HCT116 (cell line): ENCODE measurements at regions not wholly inside any gene's neighbourhood (a gene's known extent, or its start where the extent isn't known, plus 50 kb on each side); places are given as distances from the start of the nearest gene placed in this dataset.

ENCODE experiments used
- ATAC-seq: fragments of 200-7000 bp; cut with Tn5 transposase; 2 replicates; pipeline ENCODE4 v1.9.1; 2020; ENCODE audit warnings: mild to moderate bottlenecking, moderate library complexity
- BruUV-seq: library from RNA; stranded (reverse); fragments of 400-500 nt; replicated peaks from 2 replicates; lab custom pipeline; 2021; lab: Mats Ljungman, UMichigan
- CTCF ChIA-PET: fragments of 300-600 bp; sonication (Branson Sonifier 250); formaldehyde crosslinking; loops from one replicate; lab custom pipeline; 2021; ENCODE audit warnings: antibody characterized with exemption; lab: Charles Lee
- POLR2A ChIA-PET: fragments of 300-600, 350-600 bp; sonication (Branson Sonifier 250); formaldehyde crosslinking; loops from one replicate; lab custom pipeline; 2021; ENCODE audit warnings: antibody characterized with exemption; lab: Charles Lee
- RAD21 ChIA-PET, 2 experiments: fragments of 300-600 bp; sonication (Branson Sonifier 250); formaldehyde crosslinking; loops; one replicate each; lab custom pipeline; 2023; ENCODE audit warnings: low total read pairs in 2 of 2; ENCODE audit not compliant: uncharacterized antibody in 2 of 2, unreplicated experiment in 2 of 2, low non-redundant PET in 1 of 2; lab: Charles Lee
- DNase-seq: peaks from one replicate; pipeline ENCODE4 v3.0.0-alpha.2; 2010; ENCODE audit warnings: low read depth, low spot score
- H2AFZ ChIP-seq: fragments of 200-600 bp; shearing (Covaris generic), sonication (generic); 2 replicates; pipeline ENCODE4 v1.6.1; 2017; ENCODE audit warnings: low read depth, mixed run types, mixed read lengths, antibody characterized with exemption, low read length; ENCODE audit not compliant: poor library complexity, severe bottlenecking
- H3K27ac ChIP-seq: 2 replicates; pipeline ENCODE4 v1.5.1; 2012; ENCODE audit warnings: low read depth, low read length
- H3K27me3 ChIP-seq: fragments of 200-600 bp; sonication (generic); 2 replicates; pipeline ENCODE4 v1.6.1; 2016; ENCODE audit warnings: mixed run types, low read length, mixed read lengths; ENCODE audit not compliant: insufficient read depth
- H3K36me3 ChIP-seq, 2 experiments: fragments of 200-500 bp in 1 of 2; fragments of 200-600 bp in 1 of 2; sonication (Bioruptor generic) in 1 of 2; sonication (generic) in 1 of 2; 2 replicates each; pipeline versions ENCODE4 v1.5.1 to v1.6.1; 2014 to 2016; ENCODE audit warnings: low read length in 2 of 2, inconsistent platforms in 1 of 2, mixed read lengths in 1 of 2, mixed run types in 1 of 2; ENCODE audit not compliant: insufficient read depth in 2 of 2, control insufficient read depth in 1 of 2
- H3K4me1 ChIP-seq, 2 experiments: fragments of 200-600 bp in 1 of 2; sonication (generic) in 1 of 2; 2 replicates each; pipeline versions ENCODE4 v1.5.1 to v1.6.1; 2012 to 2017; ENCODE audit warnings: low read length in 2 of 2, inconsistent platforms in 1 of 2, mild to moderate bottlenecking in 1 of 2, mixed read lengths in 1 of 2, mixed run types in 1 of 2, moderate library complexity in 1 of 2; ENCODE audit not compliant: insufficient read depth in 2 of 2, control insufficient read depth in 1 of 2
- H3K4me2 ChIP-seq: fragments of 200-600 bp; sonication (generic); 2 replicates; pipeline ENCODE4 v1.6.1; 2017; ENCODE audit warnings: mixed run types, low read length, mixed read lengths
- H3K4me3 ChIP-seq, 2 experiments: fragments of 200-600 bp in 1 of 2; sonication (generic) in 1 of 2; replicated peaks in 1 of 2; 2 replicates each; pipeline ENCODE4 v1.5.1; 2011 to 2016; ENCODE audit warnings: low read length in 2 of 2, control low read depth in 1 of 2, low read depth in 1 of 2, mild to moderate bottlenecking in 1 of 2, mixed read lengths in 1 of 2, mixed run types in 1 of 2
- H3K79me2 ChIP-seq: fragments of 200-600 bp; sonication (generic); 2 replicates; pipeline ENCODE4 v1.6.1; 2017; ENCODE audit warnings: mild to moderate bottlenecking, mixed run types, low read length, moderate library complexity, mixed read lengths; ENCODE audit not compliant: insufficient read depth
- H3K9ac ChIP-seq: fragments of 200-600 bp; sonication (generic); 2 replicates; pipeline ENCODE4 v1.6.1; 2016; ENCODE audit warnings: low read length, mixed read lengths
- H3K9me2 ChIP-seq: fragments of 200-600 bp; sonication (generic), shearing (Covaris generic); 2 replicates; pipeline ENCODE4 v1.6.1; 2017; ENCODE audit warnings: mixed run types, mild to moderate bottlenecking, moderate library complexity; ENCODE audit not compliant: insufficient read depth
- H3K9me3 ChIP-seq, 2 experiments: fragments of 200-500 bp in 1 of 2; fragments of 200-600 bp in 1 of 2; sonication (Bioruptor generic) in 1 of 2; sonication (generic) in 1 of 2; 2 replicates each; pipeline ENCODE4 v1.6.1; 2014 to 2017; ENCODE audit warnings: low read length in 2 of 2, mixed read lengths in 2 of 2, inconsistent platforms in 1 of 2, low read depth in 1 of 2, mild to moderate bottlenecking in 1 of 2, mixed run types in 1 of 2, moderate library complexity in 1 of 2; ENCODE audit not compliant: control insufficient read depth in 1 of 2, insufficient read depth in 1 of 2
- H4K20me1 ChIP-seq: fragments of 200-600 bp; sonication (generic), shearing (Covaris generic); 2 replicates; pipeline ENCODE4 v1.6.1; 2017; ENCODE audit warnings: mixed run types, mild to moderate bottlenecking, moderate library complexity; ENCODE audit not compliant: insufficient read depth
- CBX3 ChIP-seq: IDR thresholded peaks from 2 replicates; pipeline ENCODE4 v1.6.1; 2012; ENCODE audit warnings: low read depth
- CEBPB ChIP-seq: IDR thresholded peaks from 2 replicates; pipeline ENCODE4 v1.6.1; 2012; ENCODE audit warnings: low read depth
- CTCF ChIP-seq, 3 experiments: fragments of 200-600 bp in 1 of 3; sonication (generic) in 1 of 3; IDR thresholded peaks in 2 of 3; conservative IDR thresholded peaks in 1 of 3; 2 replicates each; pipeline ENCODE4 v1.5.1; 2012 to 2017; ENCODE audit warnings: low read depth in 2 of 3, low read length in 2 of 3, antibody characterized with exemption in 1 of 3, borderline replicate concordance in 1 of 3, control low read depth in 1 of 3, mild to moderate bottlenecking in 1 of 3, mixed read lengths in 1 of 3, mixed run types in 1 of 3, moderate library complexity in 1 of 3; ENCODE audit not compliant: insufficient read depth in 1 of 3
- EGR1 ChIP-seq: IDR thresholded peaks from 2 replicates; pipeline ENCODE4 v1.6.1; 2012; ENCODE audit warnings: low read depth
- ELF1 ChIP-seq: IDR thresholded peaks from 2 replicates; pipeline ENCODE4 v1.6.1; 2012; ENCODE audit warnings: low read depth, borderline replicate concordance
- EZH2 ChIP-seq: fragments of 200-600 bp; sonication (generic); IDR thresholded peaks from 2 replicates; pipeline ENCODE4 v1.6.1; 2017; ENCODE audit warnings: antibody characterized with exemption, mixed run types
- EZH2phosphoT487 ChIP-seq: fragments of 200-600 bp; IDR thresholded peaks from 2 replicates; pipeline ENCODE4 v1.6.1; 2018; ENCODE audit warnings: antibody characterized with exemption, borderline replicate concordance
- FOSL1 ChIP-seq: IDR thresholded peaks from 2 replicates; pipeline ENCODE4 v1.6.1; 2012; ENCODE audit warnings: low read depth
- JUND ChIP-seq: IDR thresholded peaks from 2 replicates; pipeline ENCODE4 v1.6.1; 2012
- POLR2A ChIP-seq: IDR thresholded peaks from 2 replicates; pipeline ENCODE4 v1.7.0; 2011; ENCODE audit warnings: borderline replicate concordance; ENCODE audit not compliant: insufficient read depth, insufficient read length; ENCODE audit errors: extremely low read depth
- POLR2AphosphoS5 ChIP-seq: IDR thresholded peaks from 2 replicates; pipeline ENCODE4 v1.6.1; 2011; ENCODE audit warnings: mild to moderate bottlenecking, low read depth, low read length, moderate library complexity
- RAD21 ChIP-seq: IDR thresholded peaks from 2 replicates; pipeline ENCODE4 v1.6.1; 2012; ENCODE audit warnings: low read depth, mild to moderate bottlenecking
- SIN3A ChIP-seq: IDR thresholded peaks from 2 replicates; pipeline ENCODE4 v1.6.1; 2012; ENCODE audit warnings: low read depth
- SRF ChIP-seq: IDR thresholded peaks from 2 replicates; pipeline ENCODE4 v1.6.1; 2012; ENCODE audit warnings: low read depth
- YY1 ChIP-seq: IDR thresholded peaks from 2 replicates; pipeline ENCODE4 v1.6.1; 2011; ENCODE audit warnings: low read length, low read depth, moderate library complexity, mild to moderate bottlenecking; ENCODE audit not compliant: insufficient replicate concordance; ENCODE audit errors: extremely low read depth
- ZBTB33 ChIP-seq: IDR thresholded peaks from 2 replicates; pipeline ENCODE4 v1.6.1; 2011; ENCODE audit warnings: mild to moderate bottlenecking, low read length, moderate library complexity; ENCODE audit not compliant: insufficient replicate concordance; ENCODE audit errors: extremely low read depth
- ZFX ChIP-seq: fragments of 450-650 bp; IDR thresholded peaks from 2 replicates; pipeline ENCODE4 v1.6.1; 2017
- ZNF274 ChIP-seq: fragments of 200-500 bp; sonication (Bioruptor generic); IDR thresholded peaks from 2 replicates; pipeline ENCODE4 v1.6.1; 2014; ENCODE audit warnings: mild to moderate bottlenecking, low read depth, low read length, inconsistent platforms
- intact Hi-C: fragments of 100-400 bp; cut with micrococcal nuclease; formaldehyde crosslinking; loops from 2 replicates; pipeline ENCODE4 v1.10.0; 2022
- TF ChIP-seq, protein P1 (sequence below): IDR thresholded peaks from 2 replicates; pipeline ENCODE4 v1.6.1; 2012

DNA sequence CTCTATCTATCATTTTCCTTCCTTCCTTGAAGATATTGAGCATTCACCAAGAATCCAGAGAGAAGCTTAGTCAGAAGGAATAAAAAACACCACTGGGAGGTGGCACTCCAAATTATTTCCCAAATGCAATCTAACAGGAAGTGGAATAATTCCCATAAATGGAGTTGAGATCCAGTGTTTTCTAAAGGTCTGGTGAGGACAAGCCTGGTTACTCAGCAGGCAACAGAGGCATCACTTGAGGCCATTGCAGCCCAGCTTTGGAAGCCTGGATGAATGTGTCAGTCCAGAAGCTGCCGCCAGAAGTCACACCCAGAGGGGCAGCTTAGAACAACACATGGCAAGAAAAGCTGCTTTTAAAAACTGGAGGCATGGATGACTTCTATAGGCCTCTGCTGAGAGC is 288.9 kb upstream of the KLF6 start:
- ChIA-PET RAD21 (no interaction called here), CTCF (no interaction called here)
- no peak for DNase-seq
- Histone ChIP-seq H3K79me2 (no peaks in the 10 kb centered on the region), H3K27ac (no peak overlapping the region), H4K20me1 (no peaks in the 10 kb centered on the region)
- TF ChIP-seq POLR2AphosphoS5 (no peak), POLR2A (no peak), SIN3A (no peak), CBX3 (no peak), JUND (no peak), YY1 (no peak), EGR1 (no peak), RAD21 (no peak), EZH2phosphoT487 (no peak), ZNF274 (no peak), CEBPB (no peak)
- TF ChIP-seq, protein P1, sequence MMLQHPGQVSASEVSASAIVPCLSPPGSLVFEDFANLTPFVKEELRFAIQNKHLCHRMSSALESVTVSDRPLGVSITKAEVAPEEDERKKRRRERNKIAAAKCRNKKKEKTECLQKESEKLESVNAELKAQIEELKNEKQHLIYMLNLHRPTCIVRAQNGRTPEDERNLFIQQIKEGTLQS: no peak
- TF ChIP-seq, all 23 proteins: peak for 0
- H3K9me3 ChIP-seq: no peaks in the 10 kb centered on the region
- no peak overlapping the region for H3K4me2 ChIP-seq
- H3K27me3 ChIP-seq: no peaks in the 10 kb centered on the region
- no peaks in the 10 kb centered on the region for H3K9me2 ChIP-seq
- POLR2A ChIA-PET: no interaction called here
- H3K36me3 ChIP-seq: no peaks in the 10 kb centered on the region
- H3K4me3 ChIP-seq: no peak overlapping the region
- no peak overlapping the region for H2AFZ ChIP-seq
- intact Hi-C loops: no loop called here
- no peaks in the 10 kb centered on the region for H3K4me1 ChIP-seq
- H3K9ac ChIP-seq: no peak overlapping the region
- no peak for ATAC-seq
- BruUV-seq: no TSS peak

DNA sequence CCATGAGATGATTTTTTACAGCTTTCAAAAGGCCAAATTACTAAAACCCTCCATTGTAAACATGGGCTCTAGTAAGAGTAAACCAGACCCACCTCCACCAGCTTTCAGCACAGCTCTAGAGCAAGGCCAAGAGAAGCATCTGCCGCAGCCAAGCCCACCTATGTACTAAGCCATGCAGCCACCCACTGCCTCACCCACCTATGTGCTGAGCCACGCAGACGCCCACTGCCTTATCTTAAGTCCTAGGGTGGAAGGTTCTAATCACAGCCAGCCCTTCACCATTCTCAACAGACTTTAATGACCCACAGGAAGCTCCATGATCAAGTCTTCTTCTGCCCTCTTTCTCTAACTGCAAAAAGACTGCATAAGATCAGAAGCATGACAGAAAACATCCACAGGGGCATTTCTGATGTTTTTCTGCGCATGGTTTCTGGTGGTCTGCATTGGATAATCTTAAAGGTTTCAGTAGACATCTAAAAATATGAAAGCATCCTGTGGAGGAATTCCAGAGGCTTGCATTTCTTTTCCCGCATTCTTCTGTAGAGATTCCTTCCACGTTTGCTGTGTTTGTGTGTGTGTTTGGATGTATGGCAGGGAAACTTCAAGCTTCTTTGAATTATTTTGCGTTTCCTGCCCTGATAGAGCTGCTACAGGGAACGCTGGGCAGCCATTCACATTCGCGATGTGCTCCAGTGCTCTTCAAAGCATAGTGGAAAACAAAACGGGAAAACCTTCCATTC is 286.1 kb upstream of the KLF6 start:
- Histone ChIP-seq H3K36me3 (no peaks in the 10 kb centered on the region), H3K9ac (no peak overlapping the region), H3K9me3 (no peaks in the 10 kb centered on the region), H3K4me3 (no peak overlapping the region), H3K9me2 (no peaks in the 10 kb centered on the region), H3K4me2 (no peak overlapping the region), H3K79me2 (no peaks in the 10 kb centered on the region), H4K20me1 (no peaks in the 10 kb centered on the region), H3K27me3 (no peaks in the 10 kb centered on the region), H2AFZ (no peak overlapping the region), H3K27ac (no peak overlapping the region), H3K4me1 (peaks cover 0 to 11% of the 10 kb centered on the region in 2 experiments; a peak in 1 of 4 replicates)
- ChIA-PET RAD21 (no interaction called here), POLR2A (no interaction called here), CTCF (no interaction called here)
- DNase-seq (no peak), ATAC-seq (no peak)
- no TSS peak for BruUV-seq
- intact Hi-C loops: no loop called here
- TF ChIP-seq ELF1: no peak
- TF ChIP-seq CBX3: no peak
- no peak for TF ChIP-seq POLR2A
- TF ChIP-seq CEBPB: no peak
- TF ChIP-seq JUND: no peak
- TF ChIP-seq ZFX: no peak
- no peak for TF ChIP-seq ZBTB33
- no peak for TF ChIP-seq SRF
- TF ChIP-seq EZH2: no peak
- TF ChIP-seq FOSL1: no peak
- no peak for TF ChIP-seq CTCF (IDR thresholded peaks at IDR 0.05 in 2 of 3, conservative IDR thresholded peaks at IDR 0.05 in 1 of 3; ENCODE audit: borderline replicate concordance in 1 of 3, insufficient read depth in 1 of 3, low read depth in 2 of 3, low read length in 2 of 3)
